ENCODE measurements at regions not wholly inside any gene's neighbourhood (a gene's known extent, or its start where the extent isn't known, plus 50 kb on each side); places are given as distances from the start of the nearest gene placed in this dataset.

DNA sequence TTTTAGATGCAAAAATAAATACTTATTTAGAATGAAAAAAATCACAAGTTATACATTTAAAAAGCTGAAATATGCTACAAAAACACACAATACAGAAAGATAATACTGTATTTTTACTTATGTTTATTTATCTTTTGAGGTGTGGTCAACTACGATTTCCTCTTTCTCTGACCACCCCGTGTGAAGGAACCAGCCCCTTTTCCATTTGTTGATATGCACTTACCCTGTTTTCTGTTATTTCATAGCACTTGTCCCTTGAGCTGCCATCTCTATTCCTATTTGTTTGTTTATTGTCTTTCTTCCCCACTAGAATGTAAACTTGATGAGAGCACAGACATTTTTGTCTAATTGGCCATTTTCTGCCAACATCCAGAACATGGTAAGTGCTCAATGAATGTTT, 460.5 kb upstream of the TRIB2 start:
- Histone ChIP-seq H3K4me1 (no peaks in the 10 kb centered on the region), H3K9me3 (no peaks in the 10 kb centered on the region; the same call in 1 of the 2 replicates), H3K36me3 (no peaks in the 10 kb centered on the region), H4K20me1 (no peaks in the 10 kb centered on the region), H3K27me3 (no peaks in the 10 kb centered on the region), H3K27ac (no peak overlapping the region), H3K9ac (no peak overlapping the region), H3K4me2 (no peak overlapping the region), H3K4me3 (no peak overlapping the region)
- TF ChIP-seq Cebpa-rat (IDR thresholded peaks at IDR 0.05): no peak

DNA sequence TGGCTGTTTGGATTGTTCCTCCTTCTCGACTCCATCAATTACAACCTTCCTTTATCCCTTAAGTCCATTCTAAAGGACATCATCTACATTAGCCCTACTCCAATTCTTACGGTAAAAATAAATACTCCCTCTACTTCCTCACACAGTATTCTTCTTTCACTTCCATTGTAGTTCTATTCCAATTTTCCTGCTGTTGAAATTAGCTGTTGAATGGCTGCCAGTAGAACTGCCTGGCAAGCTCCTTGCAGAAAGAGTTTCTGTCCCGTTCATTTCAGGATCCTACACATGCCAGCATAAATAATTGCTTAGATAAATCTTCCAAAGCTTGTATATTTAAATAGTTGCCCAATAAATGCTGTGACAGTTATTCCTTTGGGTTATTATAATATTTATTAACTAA, 459.3 kb upstream of the TRIB2 start:
- Histone ChIP-seq H3K9me3 (no peaks in the 10 kb centered on the region; the same call in 1 of the 2 replicates), H3K36me3 (no peaks in the 10 kb centered on the region), H3K9ac (no peak overlapping the region), H3K27ac (no peak overlapping the region), H3K27me3 (no peaks in the 10 kb centered on the region), H3K4me1 (no peaks in the 10 kb centered on the region; the same call in 1 of the 2 replicates), H4K20me1 (no peaks in the 10 kb centered on the region), H3K4me3 (no peak overlapping the region), H3K4me2 (no peak overlapping the region)
- no peak for TF ChIP-seq Cebpa-rat (IDR thresholded peaks at IDR 0.05)

DNA sequence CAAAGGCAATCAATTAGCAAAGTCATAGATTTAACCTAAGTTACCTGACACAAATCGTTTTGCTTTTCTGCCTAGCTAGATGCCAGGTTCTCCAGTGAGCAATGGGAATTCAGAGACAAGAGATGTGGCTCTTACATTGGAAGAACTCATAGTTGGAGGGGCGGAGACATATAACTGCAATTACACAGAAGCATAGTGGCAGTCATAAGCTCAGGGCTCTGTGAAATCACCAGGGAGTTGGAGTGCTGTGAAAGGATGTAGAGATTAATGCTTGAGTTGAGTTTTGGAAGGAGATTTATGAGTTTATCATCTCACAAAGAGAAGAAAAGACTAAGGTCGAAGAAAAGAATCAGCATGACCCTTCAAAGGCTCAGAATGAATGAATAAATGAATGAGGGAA, 457.2 kb upstream of the TRIB2 start:
- no peak overlapping the region for H3K4me3 ChIP-seq
- H3K36me3 ChIP-seq: no peaks in the 10 kb centered on the region
- H3K27ac ChIP-seq: no peak overlapping the region
- H4K20me1 ChIP-seq: no peaks in the 10 kb centered on the region
- H3K9me3 ChIP-seq: no peaks in the 10 kb centered on the region; the same call in 1 of the 2 replicates
- H3K4me2 ChIP-seq: no peak overlapping the region
- H3K27me3 ChIP-seq: no peaks in the 10 kb centered on the region
- no peak overlapping the region for H3K9ac ChIP-seq
- no peaks in the 10 kb centered on the region; the same call in 1 of the 2 replicates for H3K4me1 ChIP-seq
- no peak for TF ChIP-seq Cebpa-rat (IDR thresholded peaks at IDR 0.05)

DNA sequence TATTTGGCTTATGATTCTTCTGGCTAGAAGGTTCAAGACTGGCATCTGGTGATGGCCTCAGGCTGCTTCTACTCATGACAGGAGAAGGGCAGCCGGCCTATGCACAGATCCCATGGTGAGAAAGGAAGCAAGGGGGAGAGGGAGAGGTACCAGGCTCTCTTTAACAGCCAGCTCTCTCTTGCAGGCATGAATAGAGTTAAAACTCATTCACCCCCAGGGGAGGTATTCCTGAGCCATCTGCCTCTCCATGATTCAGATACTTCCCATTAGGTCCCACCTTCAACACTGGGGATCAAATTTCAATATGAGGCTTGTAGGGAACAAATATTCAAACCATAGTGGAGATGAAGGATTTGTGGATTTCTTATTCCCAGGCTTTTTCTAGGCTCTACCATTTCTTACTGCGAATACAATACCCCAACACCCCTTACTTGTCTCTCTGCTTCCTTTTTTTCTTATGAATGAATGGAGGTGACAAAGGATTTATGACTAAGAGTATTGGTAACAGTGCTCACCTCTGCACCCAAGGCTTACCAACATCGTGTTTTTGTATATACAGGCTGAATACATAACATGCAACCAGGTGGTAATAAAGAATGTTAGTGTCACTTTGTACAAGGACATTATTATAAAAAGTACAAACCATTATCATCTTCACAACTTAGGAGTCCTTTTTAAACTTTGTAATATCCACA, 454.6 kb upstream of the TRIB2 start:
- H4K20me1 ChIP-seq: no peaks in the 10 kb centered on the region
- H3K9me3 ChIP-seq: no peaks in the 10 kb centered on the region; the same call in 1 of the 2 replicates
- H3K4me2 ChIP-seq: no peak overlapping the region
- no peaks in the 10 kb centered on the region for H3K27me3 ChIP-seq
- no peak overlapping the region for H3K4me3 ChIP-seq
- H3K4me1 ChIP-seq: no peaks in the 10 kb centered on the region; the same call in 1 of the 2 replicates
- no peak overlapping the region for H3K27ac ChIP-seq
- H3K36me3 ChIP-seq: no peaks in the 10 kb centered on the region
- TF ChIP-seq Cebpa-rat (IDR thresholded peaks at IDR 0.05): no peak
- H3K9ac ChIP-seq: no peak overlapping the region

DNA sequence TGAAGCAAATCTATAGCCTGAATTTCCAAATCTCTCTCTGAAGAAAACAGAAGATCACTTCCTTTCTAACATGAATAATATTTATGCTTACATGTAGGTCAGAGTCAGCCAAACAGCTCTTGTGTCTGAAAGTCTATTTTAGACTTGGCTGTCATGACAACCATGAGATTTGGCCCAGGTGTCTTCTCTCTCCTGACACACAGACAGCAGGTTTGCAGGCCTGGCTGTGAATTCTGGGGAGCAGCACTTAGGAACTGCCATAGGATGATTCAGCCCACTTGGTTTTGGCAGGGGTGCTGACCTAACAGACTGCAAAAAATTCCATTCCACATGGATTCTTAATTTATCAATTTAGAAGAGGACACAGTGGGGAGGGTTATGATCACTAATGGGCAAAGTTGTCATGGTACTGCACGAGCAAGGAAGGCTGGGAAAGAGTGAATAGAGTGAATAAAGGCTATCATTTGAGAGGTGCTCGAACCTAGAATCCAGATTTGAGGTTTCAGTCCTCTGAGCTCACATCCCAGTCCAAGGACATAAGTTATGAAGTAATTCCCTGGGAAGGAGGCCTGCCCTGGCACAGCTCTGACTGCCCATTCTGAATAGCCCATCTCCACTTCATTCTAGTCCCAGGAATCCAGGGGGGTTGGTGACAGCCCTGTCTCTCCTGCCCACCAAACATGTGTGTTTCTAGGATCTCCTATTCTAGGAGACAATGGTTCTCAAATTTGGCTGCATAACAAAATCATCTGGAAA, 453.9 kb upstream of the TRIB2 start:
- H3K36me3 ChIP-seq: no peaks in the 10 kb centered on the region
- H3K4me3 ChIP-seq: no peak overlapping the region
- no peaks in the 10 kb centered on the region for H3K27me3 ChIP-seq
- H3K27ac ChIP-seq: no peak overlapping the region
- no peaks in the 10 kb centered on the region; the same call in 1 of the 2 replicates for H3K4me1 ChIP-seq
- no peak for TF ChIP-seq Cebpa-rat (IDR thresholded peaks at IDR 0.05)
- H4K20me1 ChIP-seq: no peaks in the 10 kb centered on the region
- H3K4me2 ChIP-seq: no peak overlapping the region
- H3K9ac ChIP-seq: no peak overlapping the region
- H3K9me3 ChIP-seq: no peaks in the 10 kb centered on the region; the same call in 1 of the 2 replicates

DNA sequence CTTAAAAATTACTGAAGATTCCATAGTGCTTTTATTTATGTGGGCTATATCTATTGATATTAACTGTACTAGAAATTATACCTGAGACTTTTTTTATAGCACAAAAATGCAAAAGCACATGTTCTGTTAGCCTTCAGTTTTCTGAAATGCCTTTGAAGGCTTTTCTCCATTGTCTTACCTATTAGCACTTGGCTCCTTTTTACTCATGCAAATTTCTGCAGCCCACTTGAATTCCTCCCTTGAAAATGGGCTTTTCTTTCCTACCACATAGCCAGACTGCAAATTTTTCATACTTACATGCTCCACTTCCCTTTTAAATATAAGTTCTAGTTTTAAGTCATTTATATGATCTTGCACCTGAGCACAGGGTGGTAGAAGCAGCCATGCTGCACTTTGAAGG, 453.0 kb upstream of the TRIB2 start:
- Histone ChIP-seq H3K4me2 (no peak overlapping the region), H3K27ac (no peak overlapping the region), H3K27me3 (no peaks in the 10 kb centered on the region), H3K4me3 (no peak overlapping the region), H4K20me1 (no peaks in the 10 kb centered on the region), H3K9ac (no peak overlapping the region), H3K4me1 (no peaks in the 10 kb centered on the region; the same call in 1 of the 2 replicates), H3K36me3 (no peaks in the 10 kb centered on the region), H3K9me3 (no peaks in the 10 kb centered on the region; the same call in 1 of the 2 replicates)
- TF ChIP-seq Cebpa-rat (IDR thresholded peaks at IDR 0.05): no peak

DNA sequence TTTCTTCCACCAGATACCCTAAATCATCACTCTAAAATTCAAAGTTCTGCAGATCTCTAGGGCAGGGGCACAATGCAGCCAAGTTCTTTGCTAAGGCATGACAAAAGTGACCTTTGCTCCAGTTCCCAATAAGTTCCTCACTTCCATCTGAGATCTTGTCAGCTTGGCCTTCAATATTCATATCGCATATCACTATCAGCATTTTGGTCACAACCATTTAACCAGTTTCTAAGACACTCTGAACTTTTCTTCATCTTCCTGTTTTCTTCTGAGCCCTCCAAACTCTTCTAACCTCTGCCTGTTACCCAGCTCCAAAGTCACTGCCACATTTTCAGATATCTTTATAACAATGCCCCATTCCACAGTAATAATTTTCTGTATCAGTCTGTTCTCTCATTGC, 452.6 kb upstream of the TRIB2 start:
- Histone ChIP-seq H3K4me2 (no peak overlapping the region), H3K27ac (no peak overlapping the region), H3K4me3 (no peak overlapping the region), H3K27me3 (no peaks in the 10 kb centered on the region), H3K36me3 (no peaks in the 10 kb centered on the region), H3K4me1 (no peaks in the 10 kb centered on the region; the same call in 1 of the 2 replicates), H3K9me3 (no peaks in the 10 kb centered on the region; the same call in 1 of the 2 replicates), H3K9ac (no peak overlapping the region), H4K20me1 (no peaks in the 10 kb centered on the region)
- no peak for TF ChIP-seq Cebpa-rat (IDR thresholded peaks at IDR 0.05)

DNA sequence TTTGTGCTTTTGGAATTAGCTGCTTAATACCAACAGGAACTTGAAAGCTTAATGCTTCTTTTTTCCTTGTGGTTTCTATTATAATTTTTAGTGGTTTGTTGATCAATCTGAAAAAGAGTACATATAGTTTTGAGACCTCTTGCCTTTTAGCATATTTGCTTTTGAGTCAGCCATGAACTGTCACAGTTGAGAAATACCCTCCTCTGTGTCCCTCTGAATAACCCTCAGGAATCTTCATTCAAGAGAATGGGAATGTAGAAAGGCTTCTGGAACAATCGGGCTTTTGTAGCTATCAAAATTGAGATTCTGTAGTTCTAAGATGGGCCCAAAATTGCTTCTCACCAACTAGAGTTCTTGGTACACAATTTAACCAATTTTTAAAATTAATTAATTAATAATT, 451.1 kb upstream of the TRIB2 start:
- Histone ChIP-seq H3K27me3 (no peaks in the 10 kb centered on the region), H3K27ac (no peak overlapping the region)

DNA sequence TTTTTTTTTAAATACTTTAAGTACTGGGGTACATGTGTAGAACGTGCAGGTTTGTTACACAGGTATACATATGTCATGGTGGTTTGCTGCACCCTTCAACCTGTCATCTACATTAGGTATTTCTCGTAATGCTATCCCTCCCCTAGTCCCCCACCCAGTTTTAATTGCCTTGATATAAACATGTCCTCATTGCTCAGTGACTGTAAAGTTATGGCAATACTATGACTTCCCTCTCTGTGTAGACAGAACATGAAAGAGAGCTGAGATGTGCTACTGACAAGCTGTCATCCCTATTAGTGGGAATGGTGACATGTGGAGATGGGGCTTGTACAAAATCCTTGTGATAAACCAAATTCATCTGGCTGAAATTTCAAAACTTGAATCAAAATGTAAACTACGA, 449.7 kb upstream of the TRIB2 start:
- H3K36me3 ChIP-seq: no peaks in the 10 kb centered on the region
- TF ChIP-seq Cebpa-rat (IDR thresholded peaks at IDR 0.05): no peak
- no peak overlapping the region for H3K27ac ChIP-seq
- no peaks in the 10 kb centered on the region; the same call in 1 of the 2 replicates for H3K4me1 ChIP-seq
- no peaks in the 10 kb centered on the region for H3K9me3 ChIP-seq
- no peaks in the 10 kb centered on the region for H3K27me3 ChIP-seq
- no peak overlapping the region for H3K4me2 ChIP-seq
- H3K4me3 ChIP-seq: no peak overlapping the region
- H3K9ac ChIP-seq: no peak overlapping the region
- H4K20me1 ChIP-seq: no peaks in the 10 kb centered on the region

More for the DNA sequence above, 451.1 kb upstream of the TRIB2 start:
- no peak overlapping the region for H3K9ac ChIP-seq
- no peak for TF ChIP-seq Cebpa-rat (IDR thresholded peaks at IDR 0.05)
- no peaks in the 10 kb centered on the region for H4K20me1 ChIP-seq
- H3K4me3 ChIP-seq: no peak overlapping the region
- H3K4me2 ChIP-seq: no peak overlapping the region
- H3K4me1 ChIP-seq: no peaks in the 10 kb centered on the region; the same call in 1 of the 2 replicates
- H3K36me3 ChIP-seq: no peaks in the 10 kb centered on the region
- H3K9me3 ChIP-seq: no peaks in the 10 kb centered on the region
